PC-3 (cell line): ENCODE measurements at regions not wholly inside any gene's neighbourhood (a gene's known extent, or its start where the extent isn't known, plus 50 kb on each side); places are given as distances from the start of the nearest gene placed in this dataset.

Experiments used
- ATAC-seq: fragments of 200-7000 bp; cut with Tn5 transposase; 2 replicates; pipeline ENCODE4 v1.9.1; 2020; ENCODE audit warnings: mild to moderate bottlenecking, moderate library complexity
- BruUV-seq: library from RNA; stranded (reverse); fragments of 400-500 nt; replicated peaks from 2 replicates; lab custom pipeline; 2021; lab: Mats Ljungman, UMichigan
- CTCF ChIA-PET: fragments of 300-600 bp; sonication (Branson Sonifier 250); formaldehyde crosslinking; loops from one replicate; lab custom pipeline; 2022; ENCODE audit warnings: antibody characterized with exemption; lab: Charles Lee
- POLR2A ChIA-PET: fragments of 300-600 bp; sonication (Branson Sonifier 250); formaldehyde crosslinking; loops from one replicate; lab custom pipeline; 2022; ENCODE audit warnings: antibody characterized with exemption; ENCODE audit not compliant: unreplicated experiment; lab: Charles Lee
- DNase-seq: peaks from one replicate; pipeline ENCODE4 v3.0.0-alpha.2; 2015
- H2AFZ ChIP-seq: fragments of 300-600 bp; sonication (generic); 2 replicates; pipeline ENCODE4 v1.6.0; 2016; ENCODE audit warnings: antibody characterized with exemption, low read length
- H3F3A ChIP-seq: fragments of 300-600 bp; sonication (generic); one replicate; pipeline ENCODE4 v1.6.0; 2017; ENCODE audit warnings: antibody characterized with exemption, low read length, control low read depth, mild to moderate bottlenecking; ENCODE audit not compliant: unreplicated experiment
- H3K27ac ChIP-seq: fragments of 300-600 bp; sonication (generic); 2 replicates; pipeline ENCODE4 v1.5.1; 2016; ENCODE audit warnings: mild to moderate bottlenecking, low read length
- H3K27me3 ChIP-seq: fragments of 300-600 bp; sonication (generic); 2 replicates; pipeline ENCODE4 v1.6.1; 2016; ENCODE audit warnings: low read length, mixed read lengths
- H3K36me3 ChIP-seq: fragments of 300-600 bp; sonication (generic); 2 replicates; pipeline ENCODE4 v1.6.1; 2016; ENCODE audit warnings: low read depth, mixed run types, low read length, mixed read lengths
- H3K4me1 ChIP-seq: fragments of 300-600 bp; sonication (generic); 2 replicates; pipeline ENCODE4 v1.5.1; 2016; ENCODE audit warnings: low read length; ENCODE audit not compliant: insufficient read depth
- H3K4me2 ChIP-seq: fragments of 300-600 bp; sonication (generic); 2 replicates; pipeline ENCODE4 v1.6.0; 2016; ENCODE audit warnings: low read length
- H3K4me3 ChIP-seq: fragments of 300-600 bp; sonication (generic); 2 replicates; pipeline ENCODE4 v1.5.1; 2016; ENCODE audit warnings: mild to moderate bottlenecking, low read length, mixed read lengths
- H3K79me2 ChIP-seq: fragments of 300-600 bp; sonication (generic); 2 replicates; pipeline ENCODE4 v1.6.1; 2017; ENCODE audit warnings: low read length, mixed read lengths
- H3K9ac ChIP-seq: fragments of 300-600 bp; sonication (generic); 2 replicates; pipeline ENCODE4 v1.6.0; 2016; ENCODE audit warnings: mild to moderate bottlenecking, low read length
- H3K9me2 ChIP-seq: fragments of 300-600 bp; sonication (generic); replicated peaks from 2 replicates; pipeline ENCODE4 v1.6.1; 2016; ENCODE audit warnings: mixed run types, low read length, mixed read lengths
- H3K9me3 ChIP-seq: fragments of 300-600 bp; sonication (generic); 2 replicates; pipeline ENCODE4 v1.6.1; 2016; ENCODE audit warnings: low read length, mixed read lengths
- H4K20me1 ChIP-seq: fragments of 300-600 bp; sonication (generic); 2 replicates; pipeline ENCODE4 v1.6.1; 2016; ENCODE audit warnings: low read length, mixed read lengths
- EZH2 ChIP-seq: fragments of 300-600 bp; sonication (generic); IDR thresholded peaks from one replicate; pipeline ENCODE4 v1.6.1; 2017; ENCODE audit warnings: antibody characterized with exemption, mild to moderate bottlenecking, low read length; ENCODE audit not compliant: unreplicated experiment
- EZH2phosphoT487 ChIP-seq: fragments of 300-600 bp; sonication (generic); IDR thresholded peaks from 2 replicates; pipeline ENCODE4 v1.6.1; 2018; ENCODE audit warnings: mild to moderate bottlenecking, antibody characterized with exemption, low read length, borderline replicate concordance
- intact Hi-C: fragments of 100-400 bp; cut with micrococcal nuclease; formaldehyde crosslinking; loops from 2 replicates; pipeline ENCODE4 v1.9.0; 2023
- TF ChIP-seq, protein P1 (sequence below): fragments of 300-600 bp; sonication (generic); conservative IDR thresholded peaks from 2 replicates; pipeline ENCODE4 v1.5.1; 2017; ENCODE audit warnings: antibody characterized with exemption, low read depth, mild to moderate bottlenecking, low read length

DNA sequence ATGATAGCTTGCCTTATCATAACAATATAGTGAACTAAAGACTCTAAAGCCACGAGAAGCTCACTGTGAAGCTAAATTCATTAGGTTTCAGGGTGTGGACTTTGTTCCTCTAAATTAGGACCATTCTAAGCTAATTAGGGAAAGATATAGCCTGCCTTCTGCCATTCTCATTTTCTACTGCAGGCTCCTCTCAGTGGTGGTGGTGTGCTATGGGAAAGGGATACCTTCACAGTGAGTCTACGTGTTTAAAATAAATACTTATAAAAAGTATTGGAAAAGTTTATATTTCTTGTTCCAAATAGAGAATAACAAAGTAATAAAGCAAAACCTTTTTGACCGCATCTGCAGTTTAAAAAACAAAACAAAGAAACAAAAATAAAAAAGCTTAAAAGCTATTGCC lies 327.7 kb downstream of the PAPSS1 start:
- Histone ChIP-seq H3K36me3 (no peaks in the 10 kb centered on the region), H3K9me2 (no peaks in the 10 kb centered on the region), H2AFZ (no peak overlapping the region), H3K79me2 (no peaks in the 10 kb centered on the region), H3K4me1 (no peaks in the 10 kb centered on the region), H3K4me2 (no peak overlapping the region), H3F3A (no peaks in the 10 kb centered on the region), H3K27ac (no peak overlapping the region), H4K20me1 (no peaks in the 10 kb centered on the region), H3K9me3 (no peaks in the 10 kb centered on the region), H3K4me3 (no peak overlapping the region), H3K27me3 (no peaks in the 10 kb centered on the region), H3K9ac (no peak overlapping the region)
- ChIA-PET POLR2A (no interaction called here), CTCF (interaction anchor here (0.6 kb wide), 1 partner anchor 12 kb away, joined by 4 read pairs; no protein-coding TSS in a partner anchor)
- TF ChIP-seq EZH2, result no peak
- TF ChIP-seq, protein P1, sequence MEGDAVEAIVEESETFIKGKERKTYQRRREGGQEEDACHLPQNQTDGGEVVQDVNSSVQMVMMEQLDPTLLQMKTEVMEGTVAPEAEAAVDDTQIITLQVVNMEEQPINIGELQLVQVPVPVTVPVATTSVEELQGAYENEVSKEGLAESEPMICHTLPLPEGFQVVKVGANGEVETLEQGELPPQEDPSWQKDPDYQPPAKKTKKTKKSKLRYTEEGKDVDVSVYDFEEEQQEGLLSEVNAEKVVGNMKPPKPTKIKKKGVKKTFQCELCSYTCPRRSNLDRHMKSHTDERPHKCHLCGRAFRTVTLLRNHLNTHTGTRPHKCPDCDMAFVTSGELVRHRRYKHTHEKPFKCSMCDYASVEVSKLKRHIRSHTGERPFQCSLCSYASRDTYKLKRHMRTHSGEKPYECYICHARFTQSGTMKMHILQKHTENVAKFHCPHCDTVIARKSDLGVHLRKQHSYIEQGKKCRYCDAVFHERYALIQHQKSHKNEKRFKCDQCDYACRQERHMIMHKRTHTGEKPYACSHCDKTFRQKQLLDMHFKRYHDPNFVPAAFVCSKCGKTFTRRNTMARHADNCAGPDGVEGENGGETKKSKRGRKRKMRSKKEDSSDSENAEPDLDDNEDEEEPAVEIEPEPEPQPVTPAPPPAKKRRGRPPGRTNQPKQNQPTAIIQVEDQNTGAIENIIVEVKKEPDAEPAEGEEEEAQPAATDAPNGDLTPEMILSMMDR, result no peak
- no peak for TF ChIP-seq EZH2phosphoT487
- intact Hi-C loops, result no loop called here
- BruUV-seq, result no TSS peak
- ATAC-seq (no peak), DNase-seq (no peak)

DNA sequence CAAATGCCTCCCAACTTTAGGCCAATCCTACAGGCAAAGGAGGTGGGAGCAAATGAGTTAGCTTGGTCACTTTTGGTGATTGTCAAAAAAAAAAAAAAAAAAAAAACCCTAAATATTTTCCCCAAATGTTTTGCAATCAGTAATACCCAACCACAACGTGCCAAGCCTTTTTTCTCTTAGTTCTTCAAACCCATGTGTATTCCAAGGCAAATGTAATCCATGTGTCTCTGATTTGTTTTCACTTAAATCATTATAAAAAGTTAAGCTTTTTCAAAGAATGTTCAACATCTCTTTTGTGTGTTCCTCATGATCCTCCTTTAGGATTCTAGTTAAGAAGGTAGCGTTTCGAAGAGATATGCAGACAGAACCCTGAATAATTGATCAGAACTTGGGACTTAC lies 328.4 kb downstream of the PAPSS1 start:
- intact Hi-C loops, result no loop called here
- POLR2A ChIA-PET, result no interaction called here

GRCh38 chr4:107391009-107391629 lies 328.9 kb downstream of the PAPSS1 start:
- Histone ChIP-seq H3K9me3 (no peaks in the 10 kb centered on the region), H3K79me2 (no peaks in the 10 kb centered on the region), H3K27ac (no peak overlapping the region), H3F3A (no peaks in the 10 kb centered on the region), H3K4me3 (no peak overlapping the region), H4K20me1 (no peaks in the 10 kb centered on the region), H3K9me2 (no peaks in the 10 kb centered on the region), H3K36me3 (no peaks in the 10 kb centered on the region), H3K9ac (no peak overlapping the region), H2AFZ (no peak overlapping the region), H3K27me3 (no peaks in the 10 kb centered on the region), H3K4me2 (no peak overlapping the region), H3K4me1 (no peaks in the 10 kb centered on the region)
- TF ChIP-seq EZH2 (no peak), EZH2phosphoT487 (no peak)
- TF ChIP-seq, protein P1, result no peak
- DNase-seq (no peak), ATAC-seq (no peak)
- CTCF ChIA-PET, result no interaction called here
- no TSS peak for BruUV-seq
- POLR2A ChIA-PET, result no interaction called here
- intact Hi-C loops, result no loop called here

More for the DNA sequence above, 328.4 kb downstream of the PAPSS1 start:
- Histone ChIP-seq H3K27ac (no peak overlapping the region), H3K9me2 (no peaks in the 10 kb centered on the region), H3K4me1 (no peaks in the 10 kb centered on the region), H3K4me3 (no peak overlapping the region), H3F3A (no peaks in the 10 kb centered on the region), H3K36me3 (no peaks in the 10 kb centered on the region), H3K9ac (no peak overlapping the region), H3K9me3 (no peaks in the 10 kb centered on the region), H3K79me2 (no peaks in the 10 kb centered on the region), H3K4me2 (no peak overlapping the region), H4K20me1 (no peaks in the 10 kb centered on the region), H2AFZ (no peak overlapping the region), H3K27me3 (no peaks in the 10 kb centered on the region)
- no peak for DNase-seq
- TF ChIP-seq, protein P1, result no peak
- no TSS peak for BruUV-seq
- CTCF ChIA-PET, result no interaction called here
- no peak for ATAC-seq
